NCI-H2227 treated with DMSO at 0.1 percent for 48 hours (cell line): ENCODE measurements at regions not wholly inside any gene's neighbourhood (a gene's known extent, or its start where the extent isn't known, plus 50 kb on each side); places are given as distances from the start of the nearest gene placed in this dataset.
"Not testable (repeated sequence)": the region's sequence is repeated elsewhere in the genome, so short reads cannot be mapped to it uniquely, and the experiment has no call there.

ENCODE experiments used
- DNase-seq: peaks from one replicate; lab custom pipeline; 2025; lab: John Stamatoyannopoulos, UW

- DNase-seq = no peak
Observed at GRCh38 chrX:18102006-18102405, 118.7 kb downstream of the BEND2 start.

- no peak for DNase-seq
Observed at GRCh38 chrX:18101087-18101486, 119.6 kb downstream of the BEND2 start.

GRCh38 chrX:18099745-18100144, 120.9 kb downstream of the BEND2 start:
- DNase-seq = no peak

- no peak for DNase-seq
Observed at GRCh38 chrX:18098763-18099162, 121.9 kb downstream of the BEND2 start.

- no peak for DNase-seq
Observed at GRCh38 chrX:18076434-18076833, 144.3 kb downstream of the BEND2 start.

GRCh38 chrX:18075603-18076002, 145.1 kb downstream of the BEND2 start:
- no peak for DNase-seq

- not testable (repeated sequence) for DNase-seq
Observed at GRCh38 chrX:18068045-18068444, 152.6 kb downstream of the BEND2 start.

- peak; percentile 27 for DNase-seq
Observed at GRCh38 chrX:18065956-18066355, 154.7 kb downstream of the BEND2 start.

GRCh38 chrX:18051690-18052089, 169.0 kb downstream of the BEND2 start:
- DNase-seq = no peak

GRCh38 chrX:18047491-18047890, 173.2 kb downstream of the BEND2 start:
- DNase-seq = no peak

GRCh38 chrX:18045436-18045835, 175.2 kb downstream of the BEND2 start:
- no peak for DNase-seq

GRCh38 chrX:18042776-18043175, 177.9 kb downstream of the BEND2 start:
- DNase-seq = no peak

- DNase-seq = no peak
Observed at GRCh38 chrX:18041656-18042055, 179.0 kb downstream of the BEND2 start.

GRCh38 chrX:18039023-18039422, 177.9 kb upstream of the RAI2 start:
- no peak for DNase-seq

GRCh38 chrX:18036394-18036793, 175.3 kb upstream of the RAI2 start:
- no peak for DNase-seq

- no peak for DNase-seq
Observed at GRCh38 chrX:18034945-18035344, 173.8 kb upstream of the RAI2 start.

GRCh38 chrX:18034504-18034903, 173.4 kb upstream of the RAI2 start:
- no peak for DNase-seq

- no peak for DNase-seq
Observed at GRCh38 chrX:18032486-18033221, 171.6 kb upstream of the RAI2 start.

- no peak for DNase-seq
Observed at GRCh38 chrX:18031726-18032375, 170.8 kb upstream of the RAI2 start.

GRCh38 chrX:18030656-18031055, 169.6 kb upstream of the RAI2 start:
- not testable (repeated sequence) for DNase-seq

- DNase-seq = peak; percentile 14
Observed at GRCh38 chrX:18026166-18026565, 165.1 kb upstream of the RAI2 start.

- DNase-seq = peak; percentile 34
Observed at GRCh38 chrX:18017411-18017810, 156.3 kb upstream of the RAI2 start.

GRCh38 chrX:18016941-18017340, 155.8 kb upstream of the RAI2 start:
- DNase-seq = no peak

- DNase-seq = no peak
Observed at GRCh38 chrX:18010253-18010652, 149.2 kb upstream of the RAI2 start.
